HepG2 (cell line): ENCODE measurements at regions not wholly inside any gene's neighbourhood (a gene's known extent, or its start where the extent isn't known, plus 50 kb on each side); places are given as distances from the start of the nearest gene placed in this dataset.

Source experiments
- ATAC-seq: fragments of 200-7000 bp; cut with Tn5 transposase; 3 replicates; pipeline ENCODE4 v1.9.1; 2020; ENCODE audit warnings: mild to moderate bottlenecking, moderate library complexity
- BruUV-seq: library from RNA; stranded (reverse); fragments of 400-500 nt; replicated peaks from 2 replicates; lab custom pipeline; 2021; lab: Mats Ljungman, UMichigan
- CTCF ChIA-PET: fragments of 300-600 bp; formaldehyde crosslinking; extraction: SDS; loops from one replicate; lab custom pipeline; 2021; ENCODE audit warnings: low total read pairs, inconsistent platforms, low intra/inter-chr PET ratio; lab: Yijun Ruan, JAX
- POLR2A ChIA-PET: fragments of 350-600 bp; sonication (Branson Sonifier 250); formaldehyde crosslinking; loops from one replicate; lab custom pipeline; 2020; ENCODE audit warnings: antibody characterized with exemption, inconsistent platforms; lab: Yijun Ruan, JAX
- DNase-seq: peaks from one replicate; pipeline ENCODE4 v3.0.0-alpha.2; 2015; ENCODE audit warnings: low spot score
- FAIRE-seq: peaks from 3 replicates; lab custom pipeline; 2011; peaks lifted over from hg19 to GRCh38; lab: Jason Lieb, UNC
- H2AFZ ChIP-seq: one replicate; pipeline ENCODE4 v1.6.1; 2011; ENCODE audit warnings: low read length, inconsistent platforms
- H3K27ac ChIP-seq: fragments of 300-600 bp; 3 replicates; pipeline ENCODE4 v1.8.0; 2011; ENCODE audit warnings: mixed run types, mild to moderate bottlenecking, mixed read lengths, low read length, inconsistent platforms; ENCODE audit not compliant: insufficient read depth; ENCODE audit errors: extremely low read length
- H3K27me3 ChIP-seq, 2 experiments: fragments of 200-600 bp in 1 of 2; 2 replicates in 1 of 2; 3 replicates in 1 of 2; pipeline versions ENCODE4 v1.6.0 to v1.8.0; 2011; ENCODE audit warnings: low read length in 2 of 2, mild to moderate bottlenecking in 2 of 2, moderate library complexity in 2 of 2, inconsistent platforms in 1 of 2; ENCODE audit not compliant: insufficient read depth in 2 of 2, control insufficient read depth in 1 of 2
- H3K36me3 ChIP-seq, 2 experiments: fragments of 200-600 bp in 1 of 2; replicated peaks in 1 of 2; 2 replicates in 1 of 2; 3 replicates in 1 of 2; pipeline versions ENCODE4 v1.5.1 to v1.8.0; 2011; ENCODE audit warnings: low read length in 2 of 2, inconsistent platforms in 1 of 2; ENCODE audit not compliant: insufficient read depth in 2 of 2, control insufficient read depth in 1 of 2
- H3K4me1 ChIP-seq: 2 replicates; pipeline ENCODE4 v1.5.1; 2012; ENCODE audit warnings: low read length, inconsistent platforms; ENCODE audit not compliant: insufficient read depth
- H3K4me2 ChIP-seq: 2 replicates; pipeline ENCODE4 v1.6.0; 2011; ENCODE audit warnings: low read depth, low read length, inconsistent platforms
- H3K4me3 ChIP-seq, 3 experiments: fragments of 200-600 bp in 1 of 3; sonication (generic), shearing (Covaris generic) in 1 of 3; replicated peaks in 1 of 3; 2 replicates each; pipeline ENCODE4 v1.5.1; 2011 to 2016; ENCODE audit warnings: low read length in 3 of 3, inconsistent platforms in 2 of 3, low read depth in 2 of 3, mild to moderate bottlenecking in 2 of 3, control low read depth in 1 of 3, mixed read lengths in 1 of 3; ENCODE audit not compliant: insufficient read depth in 1 of 3
- H3K79me2 ChIP-seq: one replicate; pipeline ENCODE4 v1.6.1; 2011; ENCODE audit warnings: low read length, inconsistent platforms; ENCODE audit not compliant: insufficient read depth
- H3K9ac ChIP-seq: 2 replicates; pipeline ENCODE4 v1.6.0; 2011; ENCODE audit warnings: mild to moderate bottlenecking, low read depth, low read length, inconsistent platforms; ENCODE audit not compliant: insufficient read depth
- H3K9me3 ChIP-seq: 2 replicates; pipeline ENCODE4 v1.5.1; 2012; ENCODE audit warnings: mild to moderate bottlenecking, low read length
- H4K20me1 ChIP-seq: 2 replicates; pipeline ENCODE4 v1.6.0; 2011; ENCODE audit warnings: inconsistent platforms, mild to moderate bottlenecking, low read length, moderate library complexity; ENCODE audit not compliant: insufficient read depth
- ZBTB8A ChIP-seq: sonication (generic); formaldehyde crosslinking; IDR thresholded peaks from 2 replicates; pipeline ENCODE4 v1.4.0; 2020; ENCODE audit warnings: mild to moderate bottlenecking, low read depth, missing genetic modification reagents, borderline replicate concordance
- ZNF343 ChIP-seq: sonication (generic); formaldehyde crosslinking; IDR thresholded peaks from 2 replicates; pipeline ENCODE4 v1.4.0; 2020; ENCODE audit warnings: mild to moderate bottlenecking, missing genetic modification reagents
- WGBS: methylation state at CpG from one replicate; pipeline ENCODE4 v1.1.6; 2017; ENCODE audit warnings: low lambda C conversion rate; 5-methylcytosine and 5-hydroxymethylcytosine counted together
- in situ Hi-C: cut with HindIII; loops from 2 replicates; pipeline ENCODE4 v1.10.0; 2017; ENCODE audit warnings: low pct_unique_long_range_greater_than_20kb; ENCODE audit not compliant: extremely low pct_ligation_motif_present
- intact Hi-C: fragments of 100-400 bp; cut with micrococcal nuclease; formaldehyde crosslinking; loops from one replicate; pipeline ENCODE4 v1.10.0; 2022; ENCODE audit not compliant: unreplicated experiment

GRCh38 chr7:46741938-46742540 lies 821.0 kb upstream of the IGFBP3 start:
- 34% methylated on average over 4 of the region's 4 CpGs for WGBS

DNA sequence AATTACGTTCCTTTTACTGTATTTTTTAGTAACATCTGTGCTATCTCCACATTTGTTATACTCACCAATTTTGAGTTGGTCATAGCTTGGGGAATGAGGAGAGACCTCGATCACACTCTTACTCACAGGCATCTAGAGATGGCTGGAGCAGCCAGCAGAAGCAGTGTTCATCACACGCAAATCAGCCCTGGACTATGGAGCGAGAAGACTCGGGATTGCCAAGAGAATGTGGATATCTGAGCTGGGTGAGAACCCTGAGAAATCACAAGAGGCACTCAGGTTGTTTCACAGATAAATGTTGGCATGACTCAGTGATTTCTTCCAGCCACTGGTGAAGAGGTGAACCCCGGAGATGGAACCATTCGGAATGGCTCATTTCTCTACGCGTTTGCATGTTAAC lies 820.1 kb upstream of the IGFBP3 start:
- BruUV-seq: no TSS peak

More at GRCh38 chr7:46741938-46742540, 821.0 kb upstream of the IGFBP3 start:
- no peaks in the 10 kb centered on the region for H4K20me1 ChIP-seq
- in situ Hi-C loops: no loop called here
- ATAC-seq: no peak
- BruUV-seq: no TSS peak
- H3K4me1 ChIP-seq: no peaks in the 10 kb centered on the region
- TF ChIP-seq ZNF343 (CRISPR knock-in tag): no peak
- FAIRE-seq: no peak
- CTCF ChIA-PET: no interaction called here
- H2AFZ ChIP-seq: no peak overlapping the region
- H3K27ac ChIP-seq: no peak overlapping the region
- H3K4me2 ChIP-seq: no peak overlapping the region
- POLR2A ChIA-PET: no interaction called here
- H3K27me3 ChIP-seq: no peaks in the 10 kb centered on the region
- no peak for DNase-seq
- no peak overlapping the region for H3K4me3 ChIP-seq
- H3K9me3 ChIP-seq: no peaks in the 10 kb centered on the region
- H3K9ac ChIP-seq: no peak overlapping the region
- intact Hi-C loops: no loop called here
- no peaks in the 10 kb centered on the region for H3K79me2 ChIP-seq
- H3K36me3 ChIP-seq: no peaks in the 10 kb centered on the region

More for the DNA sequence above, 820.1 kb upstream of the IGFBP3 start:
- Histone ChIP-seq H3K9me3 (no peaks in the 10 kb centered on the region), H3K36me3 (no peaks in the 10 kb centered on the region), H3K79me2 (no peaks in the 10 kb centered on the region), H3K4me2 (no peak overlapping the region), H4K20me1 (no peaks in the 10 kb centered on the region), H2AFZ (no peak overlapping the region), H3K9ac (no peak overlapping the region), H3K27me3 (no peaks in the 10 kb centered on the region), H3K27ac (no peak overlapping the region), H3K4me1 (no peaks in the 10 kb centered on the region), H3K4me3 (no peak overlapping the region)
- in situ Hi-C loops: no loop called here
- DNase-seq (no peak), FAIRE-seq (no peak), ATAC-seq (no peak)
- TF ChIP-seq ZBTB8A (CRISPR knock-in tag): no peak
- ChIA-PET POLR2A (no interaction called here), CTCF (no interaction called here)
- 46% methylated on average over 9 of the region's 9 CpGs for WGBS
- intact Hi-C loops: no loop called here
